Heart left ventricle (tissue), 16 donors: ENCODE measurements at regions not wholly inside any gene's neighbourhood (a gene's known extent, or its start where the extent isn't known, plus 50 kb on each side); places are given as distances from the start of the nearest gene placed in this dataset.

Experiments used
- ATAC-seq, 4 donors: fragments of 200-7000 bp; cut with Tn5 transposase; one replicate each; pipeline ENCODE4 v1.9.1; 2020 to 2022; ENCODE audit warnings: moderate library complexity in 4 of 4, mild to moderate bottlenecking in 3 of 4, moderate number of reproducible peaks in 1 of 4
- DNase-seq, 5 donors: peaks; one replicate each; pipeline ENCODE4 v3.0.0-alpha.2; 2020
- H3K27ac ChIP-seq, 12 donors: fragments of 200-600 bp; sonication (generic) in 4 of 12; one replicate each; pipeline versions ENCODE4 v1.5.0 to v1.8.0; 2016 to 2022; ENCODE audit warnings: mild to moderate bottlenecking in 2 of 12
- H3K27me3 ChIP-seq, 9 donors: fragments of 200-600 bp; sonication (generic) in 2 of 9; one replicate each; pipeline versions ENCODE4 v1.5.1 to v1.8.0; 2016 to 2022; ENCODE audit warnings: mild to moderate bottlenecking in 3 of 9
- H3K36me3 ChIP-seq, 9 donors: fragments of 200-600 bp; sonication (generic) in 2 of 9; one replicate each; pipeline versions ENCODE4 v1.5.0 to v1.8.0; 2018 to 2022; ENCODE audit warnings: mild to moderate bottlenecking in 2 of 9
- H3K4me1 ChIP-seq, 12 donors: fragments of 200-600 bp; sonication (generic) in 4 of 12; one replicate each; pipeline versions ENCODE4 v1.5.0 to v1.8.0; 2016 to 2022; ENCODE audit warnings: mild to moderate bottlenecking in 3 of 12
- H3K4me3 ChIP-seq, 12 donors: fragments of 200-600 bp; sonication (generic) in 4 of 12; one replicate each; pipeline versions ENCODE4 v1.5.0 to v1.8.0; 2017 to 2022; ENCODE audit warnings: mild to moderate bottlenecking in 9 of 12, moderate library complexity in 4 of 12
- H3K9me3 ChIP-seq, 12 donors: fragments of 200-600 bp; sonication (generic) in 4 of 12; one replicate each; pipeline versions ENCODE4 v1.5.0 to v1.8.0; 2016 to 2022; ENCODE audit warnings: mild to moderate bottlenecking in 1 of 12
- POLR2A ChIP-seq, 2 donors: fragments of 450-650 bp; IDR thresholded peaks; one replicate each; pipeline ENCODE4 v1.6.1; 2017; ENCODE audit warnings: antibody characterized with exemption in 2 of 2, mild to moderate bottlenecking in 2 of 2, moderate library complexity in 2 of 2
- WGBS, 4 donors: extraction: QIAGEN DNeasy Blood & Tissue Kit in 2 of 4; methylation state at CpG; one replicate each; pipeline versions ENCODE4 v1.1.5 to v1.1.7; 2013 to 2018; 5-methylcytosine and 5-hydroxymethylcytosine counted together
- intact Hi-C, 10 donors: fragments of 100-400 bp; cut with DNase I; formaldehyde crosslinking; loops; one replicate each; pipeline versions ENCODE4 v1.11.1 to v1.14.2; 2022
- TF ChIP-seq, protein P1 (sequence below), 12 donors: fragments of 200-600 bp; sonication (generic) in 4 of 12; IDR thresholded peaks; one replicate each; pipeline versions ENCODE4 v1.5.0 to v1.8.0; 2018 to 2022; ENCODE audit warnings: antibody characterized with exemption in 12 of 12, mild to moderate bottlenecking in 5 of 12
- donor health status: ischemic (EF 13 %, LVEDD 7.1; RV severe dilation, severe dysfunction).
- donor health status: healthy with polysubstance abuse.
- donor health status: DM: no; HTN: yes; CAD: no.
- donor health status: DM: no; HTN: no; CAD: no.
- donor health status: ischemic (EF 25% LVEDD 6.9; RV normal size, moderate dysfunction).
- donor health status: ischemic (EF 25% LVEDD 5.7; RV mildly dilated, moderate dysfunction).
- donor health status: healthy.
- donor health status: DM: yes; HTN: yes; CAD: no.
- donor health status: ischemic (EF 35%, LVEDD 5.7; RV mildly dilated, moderate dysfunction).
- donor health status: nonischemic (EF 11% LVEDD 7.7; RV severe dilation, severe dysfunction).
- donor health status: DM: yes; HTN: yes; CAD: no.
- donor health status: PGD.
- donor health status: ischemic (EF 29% LVEDD 5.4; RV normal size, mild dysfunction).
- donor health status: nonischemic (EF 23%, LVEDD 6.1; RV moderate dilation, normal function).

DNA sequence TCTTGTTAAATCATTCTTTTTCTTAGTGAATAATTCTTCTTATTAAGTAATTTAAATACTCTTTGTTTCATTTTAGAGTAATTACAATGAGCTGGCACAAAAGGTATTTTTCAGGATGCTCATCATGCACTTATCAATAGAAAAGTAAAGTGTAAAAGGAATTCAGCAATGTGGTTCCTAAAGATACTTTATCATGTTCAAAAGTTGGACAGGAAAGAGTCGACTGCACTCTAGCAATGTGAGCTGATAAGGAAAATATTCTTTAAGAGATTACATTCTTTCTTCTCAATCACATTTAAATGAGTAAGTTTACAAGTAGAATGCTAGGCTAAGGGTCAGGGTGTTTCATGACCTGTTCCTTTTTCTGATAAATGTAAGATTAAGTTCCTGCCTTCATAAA, 609.5 kb upstream of the FAM241A start:
- Histone ChIP-seq H3K27me3 (no peaks in the 10 kb centered on the region), H3K4me1 (no peaks in the 10 kb centered on the region), H3K27ac (no peak overlapping the region), H3K4me3 (no peak overlapping the region), H3K36me3 (no peaks in the 10 kb centered on the region), H3K9me3 (no peaks in the 10 kb centered on the region)
- WGBS, 4 donors = 0 to 7% (median 4%) methylated on average over 1 of the region's 1 CpG
- ATAC-seq = no peak
- no peak for TF ChIP-seq POLR2A (IDR thresholded peaks at IDR 0.05)
- TF ChIP-seq, protein P1, sequence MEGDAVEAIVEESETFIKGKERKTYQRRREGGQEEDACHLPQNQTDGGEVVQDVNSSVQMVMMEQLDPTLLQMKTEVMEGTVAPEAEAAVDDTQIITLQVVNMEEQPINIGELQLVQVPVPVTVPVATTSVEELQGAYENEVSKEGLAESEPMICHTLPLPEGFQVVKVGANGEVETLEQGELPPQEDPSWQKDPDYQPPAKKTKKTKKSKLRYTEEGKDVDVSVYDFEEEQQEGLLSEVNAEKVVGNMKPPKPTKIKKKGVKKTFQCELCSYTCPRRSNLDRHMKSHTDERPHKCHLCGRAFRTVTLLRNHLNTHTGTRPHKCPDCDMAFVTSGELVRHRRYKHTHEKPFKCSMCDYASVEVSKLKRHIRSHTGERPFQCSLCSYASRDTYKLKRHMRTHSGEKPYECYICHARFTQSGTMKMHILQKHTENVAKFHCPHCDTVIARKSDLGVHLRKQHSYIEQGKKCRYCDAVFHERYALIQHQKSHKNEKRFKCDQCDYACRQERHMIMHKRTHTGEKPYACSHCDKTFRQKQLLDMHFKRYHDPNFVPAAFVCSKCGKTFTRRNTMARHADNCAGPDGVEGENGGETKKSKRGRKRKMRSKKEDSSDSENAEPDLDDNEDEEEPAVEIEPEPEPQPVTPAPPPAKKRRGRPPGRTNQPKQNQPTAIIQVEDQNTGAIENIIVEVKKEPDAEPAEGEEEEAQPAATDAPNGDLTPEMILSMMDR (IDR thresholded peaks at IDR 0.05) = no peak
- intact Hi-C loops = no loop called here
- DNase-seq = no peak

DNA sequence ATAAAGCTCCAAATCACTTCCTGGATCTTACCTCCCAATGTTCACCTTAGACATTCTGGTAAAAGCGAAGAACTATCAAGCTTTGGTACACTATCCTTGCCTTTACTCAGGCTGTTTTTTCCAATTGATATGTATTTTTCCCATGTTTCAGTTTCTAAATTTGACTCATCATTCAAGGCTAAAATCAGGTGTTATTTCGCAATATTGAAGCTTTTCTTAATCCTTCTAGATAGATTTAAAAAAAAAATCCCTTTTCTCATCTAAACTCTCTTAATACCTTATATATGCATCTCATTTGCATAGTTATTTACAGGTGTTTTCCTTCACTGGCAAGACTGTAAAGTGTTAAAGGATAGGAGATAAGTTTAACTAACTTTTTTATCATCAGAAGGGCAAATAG, 608.1 kb upstream of the FAM241A start:
- Histone ChIP-seq H3K27me3 (no peaks in the 10 kb centered on the region), H3K4me3 (no peak overlapping the region), H3K4me1 (no peaks in the 10 kb centered on the region), H3K27ac (no peak overlapping the region), H3K36me3 (no peaks in the 10 kb centered on the region), H3K9me3 (no peaks in the 10 kb centered on the region)
- TF ChIP-seq, protein P1 (IDR thresholded peaks at IDR 0.05) = no peak
- TF ChIP-seq POLR2A (IDR thresholded peaks at IDR 0.05) = no peak
- WGBS, 4 donors = 81 to 86% (median 85%) methylated on average over 2 of the region's 2 CpGs
- intact Hi-C loops = no loop called here
- DNase-seq (no peak), ATAC-seq (no peak)

DNA sequence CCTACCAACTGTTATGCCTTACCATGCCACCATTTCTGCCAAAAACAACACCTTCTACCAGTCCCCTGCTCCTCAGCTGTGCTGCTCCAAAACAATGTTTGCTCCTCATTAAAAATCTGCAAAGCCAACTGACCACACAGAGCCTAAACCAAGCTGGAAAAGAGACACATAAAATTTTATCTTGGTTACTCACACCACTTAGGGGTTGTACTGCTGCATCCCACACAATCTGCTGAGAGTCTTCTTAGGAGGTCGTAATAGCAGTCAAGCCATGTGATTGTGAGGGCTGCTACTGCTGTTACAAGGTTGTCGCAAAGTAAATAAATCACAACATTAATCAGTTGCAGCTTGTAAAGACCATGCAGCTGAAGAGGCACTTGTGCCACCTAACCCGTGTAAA, 607.4 kb upstream of the FAM241A start:
- WGBS, 4 donors = 56 to 66% (median 62%) methylated on average over 3 of the region's 3 CpGs

DNA sequence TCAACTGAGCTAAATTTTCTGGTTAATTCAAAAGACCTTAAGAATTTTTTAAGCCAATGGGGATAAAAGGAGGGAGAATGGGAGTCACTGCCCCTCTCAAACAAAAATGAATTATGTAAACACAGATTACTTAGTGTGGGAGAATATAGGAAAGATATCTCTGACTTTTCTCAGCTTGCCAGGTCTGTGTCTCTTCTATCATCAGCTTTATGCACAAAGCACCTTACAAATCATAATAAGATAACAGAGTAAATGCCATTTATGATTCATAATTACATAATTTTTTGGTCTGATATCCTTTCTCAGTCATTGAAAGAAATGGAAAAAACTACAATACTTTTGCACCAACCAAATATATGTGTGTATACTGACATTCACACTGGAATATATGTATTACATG, 604.6 kb upstream of the FAM241A start:
- Histone ChIP-seq H3K9me3 (no peaks in the 10 kb centered on the region), H3K27me3 (no peaks in the 10 kb centered on the region), H3K27ac (no peak overlapping the region), H3K4me3 (no peak overlapping the region), H3K36me3 (no peaks in the 10 kb centered on the region), H3K4me1 (no peaks in the 10 kb centered on the region)
- ATAC-seq = no peak
- no peak for DNase-seq
- no peak for TF ChIP-seq POLR2A (IDR thresholded peaks at IDR 0.05)
- TF ChIP-seq, protein P1 (IDR thresholded peaks at IDR 0.05) = no peak
- intact Hi-C loops = no loop called here

More for the DNA sequence above, 607.4 kb upstream of the FAM241A start:
- TF ChIP-seq, protein P1 (IDR thresholded peaks at IDR 0.05) = no peak
- TF ChIP-seq POLR2A (IDR thresholded peaks at IDR 0.05) = no peak
- intact Hi-C loops = no loop called here
- Histone ChIP-seq H3K4me3 (no peak overlapping the region), H3K4me1 (no peaks in the 10 kb centered on the region), H3K27ac (no peak overlapping the region), H3K27me3 (no peaks in the 10 kb centered on the region), H3K36me3 (no peaks in the 10 kb centered on the region), H3K9me3 (no peaks in the 10 kb centered on the region)
- DNase-seq = no peak
- no peak for ATAC-seq
